ENCODE measurements at regions not wholly inside any gene's neighbourhood (a gene's known extent, or its start where the extent isn't known, plus 50 kb on each side); places are given as distances from the start of the nearest gene placed in this dataset.

DNA sequence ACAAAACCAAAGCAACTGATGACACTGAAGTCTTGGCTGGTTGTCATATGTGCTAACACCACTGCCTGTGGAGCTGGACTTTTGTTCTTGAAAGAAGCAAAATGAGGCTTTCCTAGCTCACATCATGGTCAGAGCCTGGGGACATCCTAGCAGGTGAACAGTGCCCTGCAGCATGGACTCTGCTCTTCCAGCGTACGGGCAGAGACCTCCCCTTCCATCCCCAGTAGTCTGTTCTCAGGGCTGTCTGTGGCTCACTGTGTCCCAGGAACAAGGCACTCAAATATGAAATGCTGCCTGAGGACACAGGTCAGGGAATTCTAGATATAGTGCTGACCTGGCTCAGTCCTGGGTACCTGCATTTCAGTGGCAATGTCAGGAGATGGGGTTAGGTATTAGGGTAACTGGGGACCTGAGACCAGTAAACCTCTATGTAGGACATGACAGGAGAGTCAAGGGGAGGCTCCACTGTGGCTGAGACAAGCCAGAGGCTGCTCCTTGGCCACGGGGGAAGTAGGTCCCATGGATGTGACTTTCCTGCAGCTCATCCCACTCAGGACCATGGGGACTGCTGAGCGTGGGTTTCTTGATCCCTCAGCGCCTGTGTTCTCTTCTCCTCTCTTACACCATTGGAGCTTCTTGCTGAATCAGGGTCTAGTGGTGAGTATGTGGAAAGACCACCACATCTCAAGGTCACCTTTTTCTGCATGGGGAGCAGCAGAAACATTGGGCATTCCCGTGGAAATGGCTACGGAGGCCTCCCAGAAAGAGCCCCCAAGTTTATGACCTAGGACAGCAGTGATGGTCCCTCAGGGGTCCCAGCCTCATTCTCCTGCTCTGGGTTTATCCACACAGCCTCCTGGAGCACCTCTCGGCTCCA is 80.1 kb downstream of the ZNF280B start:
- intact Hi-C loops (cut with DNase I) = no loop called here

DNA sequence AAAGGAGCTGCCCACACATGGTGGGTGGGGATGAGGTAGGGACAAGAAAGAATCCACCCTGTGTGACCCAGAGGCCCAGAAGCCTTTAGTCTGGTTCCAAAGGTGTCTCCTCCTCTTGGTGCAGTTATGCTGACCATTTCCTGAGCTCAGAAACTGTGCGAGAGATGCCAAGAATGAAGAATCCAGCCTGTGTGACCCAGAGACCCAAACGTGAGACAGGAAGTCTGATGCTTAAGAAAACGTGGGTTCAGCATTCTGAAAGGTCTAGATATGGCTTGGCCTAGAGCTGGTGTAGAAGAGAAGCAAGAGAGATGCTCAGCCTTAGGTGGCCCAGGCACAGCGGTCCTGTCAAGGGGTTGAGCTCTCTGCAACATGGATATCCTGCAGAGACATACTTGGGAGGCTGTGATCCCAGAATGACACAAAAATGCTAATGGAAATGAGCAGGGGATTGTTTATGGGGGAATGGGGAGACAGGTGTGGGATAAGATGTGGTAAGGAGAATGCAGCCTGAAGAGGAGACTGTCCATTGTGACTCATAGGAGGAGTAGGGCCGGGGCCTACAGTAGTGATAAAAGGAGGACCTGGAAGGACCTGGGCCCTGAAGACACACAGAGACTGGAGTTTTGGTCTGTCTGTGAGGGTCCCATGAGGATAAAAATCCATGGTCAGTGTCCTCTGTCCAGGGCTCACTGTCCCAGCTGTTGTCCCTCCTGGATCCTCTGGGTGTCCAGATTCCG is 79.0 kb downstream of the ZNF280B start:
- DNase-seq (ENCODE audit: low spot score) = no peak
- intact Hi-C loops (cut with DNase I) = loop anchor here in 1 of 2 donors (10.0 kb wide), 1 partner anchor 1585 kb away; no protein-coding TSS in a partner anchor

More for the DNA sequence above, 80.1 kb downstream of the ZNF280B start:
- DNase-seq (ENCODE audit: low spot score) = no peak

DNA sequence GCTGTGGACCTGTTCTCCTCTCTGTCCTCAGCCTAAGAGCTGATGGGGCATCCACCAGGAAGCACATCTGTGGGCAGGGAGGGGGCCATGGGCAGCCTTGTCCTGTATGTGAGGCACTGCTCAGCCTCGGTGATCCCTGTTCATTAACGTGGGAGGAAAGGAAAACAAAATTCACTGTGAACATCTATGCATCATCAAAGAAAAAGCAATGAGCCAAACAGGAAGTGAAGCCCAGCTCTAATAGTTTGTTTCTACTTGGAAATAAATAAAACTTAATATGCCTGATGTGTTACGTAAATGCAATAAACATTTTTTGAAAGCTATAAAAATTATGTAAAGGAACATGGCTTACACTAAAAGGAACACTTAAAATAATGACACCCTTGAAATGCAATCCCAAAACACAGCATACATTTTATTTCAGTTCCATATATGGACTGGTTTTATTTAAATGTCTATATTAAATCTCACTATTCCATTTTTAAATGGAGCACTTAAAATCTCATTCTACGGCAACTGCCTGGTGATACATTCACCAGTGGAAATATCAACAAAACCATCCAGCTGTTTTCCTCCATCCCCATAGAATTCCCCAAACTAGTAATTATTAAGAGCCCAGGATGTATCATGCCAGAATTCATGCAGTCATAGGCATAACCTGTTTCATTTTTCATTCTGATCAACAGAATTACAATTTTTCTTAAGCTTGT is 78.3 kb downstream of the ZNF280B start:
- intact Hi-C loops (cut with DNase I) = loop anchor here in 1 of 2 donors (10.0 kb wide), 1 partner anchor 1585 kb away; no protein-coding TSS in a partner anchor
- DNase-seq (ENCODE audit: low spot score) = no peak

DNA sequence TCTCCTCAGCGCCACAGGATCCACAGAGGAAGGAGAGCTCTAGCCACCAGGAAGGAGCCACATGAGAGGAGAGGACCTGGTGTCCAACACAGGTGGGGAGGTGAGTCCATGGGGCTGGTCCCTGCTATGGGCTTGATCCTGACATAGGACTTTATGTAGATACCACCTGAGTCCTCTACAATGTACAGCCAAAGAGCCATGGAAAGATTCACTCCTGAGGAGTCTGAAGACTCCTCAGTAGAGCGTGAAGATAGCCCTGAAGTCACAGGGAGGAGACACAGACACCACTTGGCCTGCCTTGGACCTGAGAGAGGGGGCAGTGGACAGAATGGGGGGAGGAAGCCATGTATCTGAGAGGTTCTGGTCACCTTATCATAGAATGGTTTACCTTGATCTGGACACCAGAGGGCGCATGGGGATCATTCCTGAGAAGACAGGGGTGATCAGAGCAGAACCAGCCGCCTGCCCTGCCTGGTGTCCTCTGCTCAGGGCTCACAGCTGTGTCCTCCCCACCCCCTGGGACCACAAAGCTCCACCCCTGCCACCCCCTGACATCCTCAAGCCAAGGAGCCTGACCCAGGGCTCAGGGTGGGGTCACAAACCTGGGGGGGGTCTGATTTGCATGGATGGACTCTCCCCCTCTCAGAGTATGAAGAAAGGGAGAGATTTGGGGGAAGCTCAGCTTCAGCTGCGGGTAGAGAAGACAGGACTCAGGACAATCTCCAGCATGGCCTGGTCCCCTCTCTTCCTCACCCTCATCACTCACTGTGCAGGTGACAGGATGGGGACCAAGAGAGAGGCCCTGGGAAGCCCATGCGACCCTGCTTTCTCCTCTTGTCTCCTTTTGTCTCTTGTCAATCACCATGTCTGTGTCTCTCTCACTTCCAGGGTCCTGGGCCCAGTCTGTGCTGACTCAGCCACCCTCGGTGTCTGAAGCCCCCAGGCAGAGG is 77.0 kb downstream of the ZNF280B start:
- intact Hi-C loops (cut with DNase I) = loop anchor here in 1 of 2 donors (10.0 kb wide), 1 partner anchor 1587 kb away; no protein-coding TSS in a partner anchor
- DNase-seq (ENCODE audit: low spot score) = no peak

DNA sequence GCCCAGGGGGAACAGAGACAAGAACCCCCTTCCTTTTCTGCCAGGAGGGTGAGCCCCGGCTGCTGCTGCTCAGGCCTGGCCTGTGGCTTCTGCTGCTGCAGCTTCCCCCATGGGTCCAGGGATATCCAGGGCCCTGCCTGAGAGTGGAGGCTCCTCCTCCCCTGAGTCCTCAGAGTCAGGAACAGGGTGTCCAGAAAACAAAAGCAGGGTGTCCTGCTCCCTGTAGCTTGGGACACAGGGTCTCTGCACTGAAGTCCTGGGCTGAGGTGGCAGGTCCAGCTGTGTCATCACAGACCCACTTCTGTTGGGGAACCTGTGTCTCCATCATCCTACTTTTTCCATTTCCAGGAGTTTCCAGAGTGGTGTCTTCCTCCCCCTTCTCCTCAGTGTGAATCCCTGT is 76.1 kb downstream of the ZNF280B start:
- no peak for DNase-seq (ENCODE audit: low spot score)

DNA sequence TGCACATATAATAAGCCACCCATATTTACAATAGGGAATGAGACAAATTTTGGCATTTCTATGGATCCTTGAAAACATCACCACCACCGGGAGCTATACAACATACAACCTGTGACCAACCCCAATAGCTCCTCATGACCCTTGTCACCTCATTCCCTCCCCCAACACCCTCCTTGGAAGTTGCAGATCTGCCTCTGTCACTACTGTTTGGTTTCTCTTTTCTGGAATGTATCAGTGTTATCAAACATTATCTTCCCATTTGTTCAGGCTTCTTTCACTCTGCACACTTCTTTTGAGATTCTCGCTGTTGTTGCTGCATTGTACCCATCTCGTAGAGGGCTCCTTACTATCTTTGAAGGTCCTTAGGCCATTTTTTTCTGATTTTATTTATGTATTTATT is 75.6 kb downstream of the ZNF280B start:
- DNase-seq (ENCODE audit: low spot score) = no peak
- intact Hi-C loops (cut with DNase I) = loop anchor here in 1 of 2 donors (10.0 kb wide), 1 partner anchor 1588 kb away; no protein-coding TSS in a partner anchor

More for the DNA sequence above, 76.1 kb downstream of the ZNF280B start:
- intact Hi-C loops (cut with DNase I) = loop anchor here in 1 of 2 donors (10.0 kb wide), 1 partner anchor 1588 kb away; no protein-coding TSS in a partner anchor

DNA sequence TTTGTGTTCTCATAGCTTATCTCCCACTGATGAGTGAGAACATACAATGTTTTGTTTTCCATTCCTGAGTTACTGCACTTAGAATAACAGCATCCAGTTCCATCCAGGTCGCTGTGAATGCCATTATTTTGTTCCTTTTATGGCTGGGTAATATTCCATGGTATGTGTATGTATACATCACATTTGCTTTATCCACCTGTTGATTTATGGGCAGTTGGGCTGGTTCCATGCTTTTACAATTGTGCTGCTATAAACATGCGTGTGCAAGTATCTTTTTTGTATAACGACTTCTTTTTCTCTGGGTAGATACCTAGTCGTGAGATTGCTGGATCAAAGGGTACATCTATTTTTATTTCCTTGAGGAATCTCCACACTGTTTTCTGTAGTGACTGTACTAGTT is 74.8 kb downstream of the ZNF280B start:
- intact Hi-C loops (cut with DNase I) = loop anchor here in 1 of 2 donors (10.0 kb wide), 1 partner anchor 1589 kb away; no protein-coding TSS in a partner anchor
- no peak for DNase-seq (ENCODE audit: low spot score)

Measured in posterior vena cava (tissue), 2 donors.